Thyroid gland (tissue), 4 donors: ENCODE measurements at regions not wholly inside any gene's neighbourhood (a gene's known extent, or its start where the extent isn't known, plus 50 kb on each side); places are given as distances from the start of the nearest gene placed in this dataset.

Experiments used
- DNase-seq, 2 donors: peaks; one replicate each; pipeline ENCODE4 v3.0.0-alpha.2; 2019
- H3K27ac ChIP-seq, 3 donors: fragments of 200-600 bp; sonication (generic); 1 replicate in 2 of 3; 2 replicates in 1 of 3; pipeline ENCODE4 v1.5.1; 2016 to 2019; ENCODE audit warnings: mild to moderate bottlenecking in 1 of 3, moderate library complexity in 1 of 3
- H3K27me3 ChIP-seq: fragments of 200-600 bp; sonication (generic); one replicate; pipeline ENCODE4 v1.5.1; 2019
- H3K36me3 ChIP-seq, 2 donors: fragments of 200-600 bp; sonication (generic); one replicate each; pipeline ENCODE4 v1.5.1; 2016 to 2019
- H3K4me1 ChIP-seq, 2 donors: fragments of 200-600 bp; sonication (generic); one replicate each; pipeline ENCODE4 v1.5.1; 2017 to 2019
- H3K4me3 ChIP-seq, 3 donors: fragments of 200-600 bp; sonication (generic); replicated peaks in 1 of 3; 1 replicate in 2 of 3; 2 replicates in 1 of 3; pipeline ENCODE4 v1.5.1; 2016; ENCODE audit warnings: mild to moderate bottlenecking in 1 of 3
- H3K9me3 ChIP-seq: fragments of 200-600 bp; sonication (generic); one replicate; pipeline ENCODE4 v1.5.1; 2017
- CTCF ChIP-seq, 6 experiments: fragments of 200-600 bp in 3 of 6; fragments of 450-650 bp in 3 of 6; sonication (generic) in 3 of 6; IDR thresholded peaks; one replicate each; pipeline ENCODE4 v1.5.1; 2016 to 2019; ENCODE audit warnings: antibody characterized with exemption in 6 of 6, mild to moderate bottlenecking in 2 of 6, inconsistent platforms in 1 of 6, moderate library complexity in 1 of 6
- POLR2A ChIP-seq, 2 donors: fragments of 450-650 bp; IDR thresholded peaks; one replicate each; pipeline ENCODE4 v1.6.1; 2017; ENCODE audit warnings: antibody characterized with exemption in 2 of 2, mild to moderate bottlenecking in 2 of 2, moderate library complexity in 1 of 2
- WGBS, 2 donors: methylation state at CpG; one replicate each; pipeline ENCODE4 v1.1.5; 2017; 5-methylcytosine and 5-hydroxymethylcytosine counted together
- intact Hi-C: fragments of 100-400 bp; cut with DNase I; formaldehyde crosslinking; loops from one replicate; pipeline ENCODE4 v1.15.1; 2023

GRCh38 chr11:133738624-133739023 lies 106.7 kb downstream of the SPATA19 start:
- TF ChIP-seq POLR2A (IDR thresholded peaks at IDR 0.05) = no peak
- no peak for TF ChIP-seq CTCF (IDR thresholded peaks at IDR 0.05)
- Histone ChIP-seq H3K4me3 (no peak overlapping the region), H3K9me3 (no peaks in the 10 kb centered on the region), H3K27me3 (no peaks in the 10 kb centered on the region), H3K27ac (no peak overlapping the region), H3K36me3 (no peaks in the 10 kb centered on the region), H3K4me1 (no peaks in the 10 kb centered on the region)
- WGBS, 2 donors = 82 to 88% methylated on average over 1 of the region's 1 CpG
- no peak for DNase-seq
- intact Hi-C loops = no loop called here

GRCh38 chr11:133733631-133734030 lies 111.7 kb downstream of the SPATA19 start:
- no peak overlapping the region for H3K4me3 ChIP-seq
- H3K4me1 ChIP-seq = no peaks in the 10 kb centered on the region
- 75 to 80% methylated on average over 6 of the region's 6 CpGs for WGBS, 2 donors
- H3K27me3 ChIP-seq = no peaks in the 10 kb centered on the region
- no peaks in the 10 kb centered on the region for H3K36me3 ChIP-seq
- no peaks in the 10 kb centered on the region for H3K9me3 ChIP-seq
- H3K27ac ChIP-seq = no peak overlapping the region
- DNase-seq = no peak
- intact Hi-C loops = no loop called here
- TF ChIP-seq POLR2A (IDR thresholded peaks at IDR 0.05) (no peak), CTCF (IDR thresholded peaks at IDR 0.05) (no peak)

- 70 to 72% methylated on average over 10 of the region's 10 CpGs for WGBS, 2 donors
- no peak overlapping the region for H3K4me3 ChIP-seq
- H3K36me3 ChIP-seq = no peaks in the 10 kb centered on the region
- intact Hi-C loops = no loop called here
- H3K9me3 ChIP-seq = no peaks in the 10 kb centered on the region
- no peaks in the 10 kb centered on the region for H3K27me3 ChIP-seq
- no peak overlapping the region for H3K27ac ChIP-seq
- no peak for TF ChIP-seq CTCF (IDR thresholded peaks at IDR 0.05)
- no peak for TF ChIP-seq POLR2A (IDR thresholded peaks at IDR 0.05)
- no peak for DNase-seq
- no peaks in the 10 kb centered on the region for H3K4me1 ChIP-seq
These were observed 113.1 kb downstream of the SPATA19 start for GRCh38 chr11:133732109-133732674.

- no peak overlapping the region for H3K27ac ChIP-seq
- intact Hi-C loops = no loop called here
- TF ChIP-seq POLR2A (IDR thresholded peaks at IDR 0.05) (no peak), CTCF (IDR thresholded peaks at IDR 0.05) (no peak)
- no peaks in the 10 kb centered on the region for H3K4me1 ChIP-seq
- H3K27me3 ChIP-seq = no peaks in the 10 kb centered on the region
- WGBS, 2 donors = 76 to 88% methylated on average over 8 of the region's 8 CpGs
- H3K9me3 ChIP-seq = no peaks in the 10 kb centered on the region
- H3K36me3 ChIP-seq = no peaks in the 10 kb centered on the region
- no peak overlapping the region for H3K4me3 ChIP-seq
- DNase-seq = no peak
These were observed 117.5 kb downstream of the SPATA19 start for GRCh38 chr11:133727774-133728173.

GRCh38 chr11:133726542-133726941 lies 118.8 kb downstream of the SPATA19 start:
- no peak overlapping the region for H3K4me3 ChIP-seq
- no peaks in the 10 kb centered on the region for H3K9me3 ChIP-seq
- TF ChIP-seq POLR2A (IDR thresholded peaks at IDR 0.05) (no peak), CTCF (IDR thresholded peaks at IDR 0.05) (no peak)
- H3K36me3 ChIP-seq = no peaks in the 10 kb centered on the region
- 75 to 95% methylated on average over 2 of the region's 2 CpGs for WGBS, 2 donors
- no peak for DNase-seq
- H3K27me3 ChIP-seq = no peaks in the 10 kb centered on the region
- intact Hi-C loops = no loop called here
- H3K4me1 ChIP-seq = no peaks in the 10 kb centered on the region
- no peak overlapping the region for H3K27ac ChIP-seq
